Neural cell (in vitro differentiated cells): ENCODE measurements at regions not wholly inside any gene's neighbourhood (a gene's known extent, or its start where the extent isn't known, plus 50 kb on each side); places are given as distances from the start of the nearest gene placed in this dataset.

Experiments used
- H2AFZ ChIP-seq: fragments of 200-600, 300-800 bp; sonication (generic), shearing (Covaris generic); 2 replicates; pipeline ENCODE4 v1.6.0; 2014; ENCODE audit warnings: low read depth, mild to moderate bottlenecking, antibody characterized with exemption, low read length, moderate library complexity
- H3F3A ChIP-seq: fragments of 200-600 bp; shearing (Covaris generic); 2 replicates; pipeline ENCODE4 v1.6.1; 2016; ENCODE audit warnings: mild to moderate bottlenecking, moderate library complexity, mixed read lengths, antibody characterized with exemption, low read length; ENCODE audit not compliant: insufficient read depth, poor library complexity, severe bottlenecking
- H3K27ac ChIP-seq: fragments of 200-600, 300-800 bp; sonication (generic), shearing (Covaris generic); 2 replicates; pipeline ENCODE4 v1.5.1; 2014; ENCODE audit warnings: mild to moderate bottlenecking, low read length, moderate library complexity
- H3K27me3 ChIP-seq: fragments of 300-800, 200-600 bp; sonication (generic), shearing (Covaris generic); 2 replicates; pipeline ENCODE4 v1.6.0; 2014; ENCODE audit warnings: mild to moderate bottlenecking, low read depth, low read length, moderate library complexity; ENCODE audit not compliant: insufficient read depth
- H3K36me3 ChIP-seq: fragments of 300-800, 200-600 bp; sonication (generic), shearing (Covaris generic); 2 replicates; pipeline ENCODE4 v1.5.1; 2014; ENCODE audit warnings: mild to moderate bottlenecking, antibody characterized with exemption, low read length, moderate library complexity; ENCODE audit not compliant: insufficient read depth
- H3K4me2 ChIP-seq: fragments of 300-800, 200-600 bp; sonication (generic), shearing (Covaris generic); 2 replicates; pipeline ENCODE4 v1.6.0; 2014; ENCODE audit warnings: mild to moderate bottlenecking, low read length
- H3K4me3 ChIP-seq: fragments of 300-800, 200-600 bp; sonication (generic), shearing (Covaris generic); 2 replicates; pipeline ENCODE4 v1.5.1; 2014; ENCODE audit warnings: mild to moderate bottlenecking, low read length, moderate library complexity
- H3K79me2 ChIP-seq: fragments of 200-600 bp; shearing (Covaris generic); replicated peaks from 2 replicates; pipeline ENCODE4 v1.6.0; 2014; ENCODE audit warnings: mild to moderate bottlenecking, low read length, moderate library complexity; ENCODE audit not compliant: insufficient read depth
- H3K9ac ChIP-seq: fragments of 300-800, 200-600 bp; sonication (generic), shearing (Covaris generic); 2 replicates; pipeline ENCODE4 v1.6.1; 2016; ENCODE audit warnings: mild to moderate bottlenecking, low read length, mixed read lengths
- H3K9me2 ChIP-seq: fragments of 200-600 bp; shearing (Covaris generic); 2 replicates; pipeline ENCODE4 v1.6.1; 2016; ENCODE audit warnings: mild to moderate bottlenecking, low read length, mixed read lengths; ENCODE audit not compliant: insufficient read depth
- H3K9me3 ChIP-seq: fragments of 200-600, 300-800 bp; sonication (generic), shearing (Covaris generic); 2 replicates; pipeline ENCODE4 v1.6.1; 2016; ENCODE audit warnings: mild to moderate bottlenecking, mixed run types, low read length, moderate library complexity, mixed read lengths
- H4K20me1 ChIP-seq: fragments of 200-600 bp; shearing (Covaris generic); 2 replicates; pipeline ENCODE4 v1.6.1; 2016; ENCODE audit warnings: mild to moderate bottlenecking, mixed run types; ENCODE audit not compliant: insufficient read depth
- EP300 ChIP-seq: fragments of 450-650 bp; conservative IDR thresholded peaks from 2 replicates; pipeline ENCODE4 v1.6.1; 2014; ENCODE audit warnings: antibody characterized with exemption, mild to moderate bottlenecking, moderate library complexity; ENCODE audit not compliant: poor library complexity, severe bottlenecking
- EZH2 ChIP-seq: fragments of 200-600, 300-800 bp; shearing (Covaris generic), sonication (generic); IDR thresholded peaks from 2 replicates; pipeline ENCODE4 v1.6.1; 2014; ENCODE audit warnings: antibody characterized with exemption, low read length, borderline replicate concordance, mild to moderate bottlenecking; ENCODE audit not compliant: insufficient read depth, poor library complexity, severe bottlenecking
- MXI1 ChIP-seq: fragments of 450-650 bp; conservative IDR thresholded peaks from 2 replicates; pipeline ENCODE4 v1.6.1; 2014; ENCODE audit warnings: antibody characterized with exemption, mild to moderate bottlenecking; ENCODE audit not compliant: poor library complexity, severe bottlenecking
- POLR2AphosphoS5 ChIP-seq: IDR thresholded peaks from 2 replicates; pipeline ENCODE4 v1.6.1; 2012
- RAD21 ChIP-seq: fragments of 450-650 bp; conservative IDR thresholded peaks from 2 replicates; pipeline ENCODE4 v1.6.1; 2014; ENCODE audit warnings: antibody characterized with exemption, mild to moderate bottlenecking, moderate library complexity
- SMC3 ChIP-seq: fragments of 450-650 bp; conservative IDR thresholded peaks from 2 replicates; pipeline ENCODE4 v1.6.1; 2014; ENCODE audit warnings: antibody characterized with exemption, mild to moderate bottlenecking, moderate library complexity; ENCODE audit not compliant: poor library complexity
- TAF1 ChIP-seq: IDR thresholded peaks from 2 replicates; pipeline ENCODE4 v1.6.1; 2012; ENCODE audit warnings: low read depth
- TF ChIP-seq, protein P1 (sequence below): fragments of 450-650 bp; IDR thresholded peaks from 2 replicates; pipeline ENCODE4 v1.5.1; 2014; ENCODE audit warnings: antibody characterized with exemption, mild to moderate bottlenecking, moderate library complexity; ENCODE audit not compliant: poor library complexity, severe bottlenecking
- TF ChIP-seq, protein P2 (sequence below): IDR thresholded peaks from 2 replicates; pipeline ENCODE4 v1.6.1; 2012; ENCODE audit warnings: borderline replicate concordance

DNA sequence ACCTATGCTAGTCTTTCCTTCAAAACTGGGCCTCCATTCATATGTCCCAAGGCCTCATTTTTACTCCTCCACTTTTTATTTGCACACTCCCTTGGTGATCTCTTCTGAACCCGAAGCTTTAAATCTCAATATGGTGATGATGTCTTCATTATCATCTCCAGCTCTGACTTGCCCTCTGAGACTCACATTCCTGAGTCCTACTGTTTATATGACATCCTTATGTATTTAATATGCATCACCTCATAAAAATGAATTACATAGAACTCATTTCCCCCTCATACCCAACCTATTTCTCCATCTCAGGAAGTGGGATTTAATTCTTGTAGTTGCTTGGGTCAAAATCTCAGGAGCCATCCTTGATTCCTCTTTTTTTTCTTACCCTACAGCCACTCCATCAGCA is 473.0 kb downstream of the EBF1 start:
- TF ChIP-seq, protein P1, sequence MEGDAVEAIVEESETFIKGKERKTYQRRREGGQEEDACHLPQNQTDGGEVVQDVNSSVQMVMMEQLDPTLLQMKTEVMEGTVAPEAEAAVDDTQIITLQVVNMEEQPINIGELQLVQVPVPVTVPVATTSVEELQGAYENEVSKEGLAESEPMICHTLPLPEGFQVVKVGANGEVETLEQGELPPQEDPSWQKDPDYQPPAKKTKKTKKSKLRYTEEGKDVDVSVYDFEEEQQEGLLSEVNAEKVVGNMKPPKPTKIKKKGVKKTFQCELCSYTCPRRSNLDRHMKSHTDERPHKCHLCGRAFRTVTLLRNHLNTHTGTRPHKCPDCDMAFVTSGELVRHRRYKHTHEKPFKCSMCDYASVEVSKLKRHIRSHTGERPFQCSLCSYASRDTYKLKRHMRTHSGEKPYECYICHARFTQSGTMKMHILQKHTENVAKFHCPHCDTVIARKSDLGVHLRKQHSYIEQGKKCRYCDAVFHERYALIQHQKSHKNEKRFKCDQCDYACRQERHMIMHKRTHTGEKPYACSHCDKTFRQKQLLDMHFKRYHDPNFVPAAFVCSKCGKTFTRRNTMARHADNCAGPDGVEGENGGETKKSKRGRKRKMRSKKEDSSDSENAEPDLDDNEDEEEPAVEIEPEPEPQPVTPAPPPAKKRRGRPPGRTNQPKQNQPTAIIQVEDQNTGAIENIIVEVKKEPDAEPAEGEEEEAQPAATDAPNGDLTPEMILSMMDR, result no peak
- TF ChIP-seq RAD21 (no peak), SMC3 (no peak), EZH2 (no peak), MXI1 (no peak), TAF1 (no peak), EP300 (no peak), POLR2AphosphoS5 (no peak)
- TF ChIP-seq, protein P2, sequence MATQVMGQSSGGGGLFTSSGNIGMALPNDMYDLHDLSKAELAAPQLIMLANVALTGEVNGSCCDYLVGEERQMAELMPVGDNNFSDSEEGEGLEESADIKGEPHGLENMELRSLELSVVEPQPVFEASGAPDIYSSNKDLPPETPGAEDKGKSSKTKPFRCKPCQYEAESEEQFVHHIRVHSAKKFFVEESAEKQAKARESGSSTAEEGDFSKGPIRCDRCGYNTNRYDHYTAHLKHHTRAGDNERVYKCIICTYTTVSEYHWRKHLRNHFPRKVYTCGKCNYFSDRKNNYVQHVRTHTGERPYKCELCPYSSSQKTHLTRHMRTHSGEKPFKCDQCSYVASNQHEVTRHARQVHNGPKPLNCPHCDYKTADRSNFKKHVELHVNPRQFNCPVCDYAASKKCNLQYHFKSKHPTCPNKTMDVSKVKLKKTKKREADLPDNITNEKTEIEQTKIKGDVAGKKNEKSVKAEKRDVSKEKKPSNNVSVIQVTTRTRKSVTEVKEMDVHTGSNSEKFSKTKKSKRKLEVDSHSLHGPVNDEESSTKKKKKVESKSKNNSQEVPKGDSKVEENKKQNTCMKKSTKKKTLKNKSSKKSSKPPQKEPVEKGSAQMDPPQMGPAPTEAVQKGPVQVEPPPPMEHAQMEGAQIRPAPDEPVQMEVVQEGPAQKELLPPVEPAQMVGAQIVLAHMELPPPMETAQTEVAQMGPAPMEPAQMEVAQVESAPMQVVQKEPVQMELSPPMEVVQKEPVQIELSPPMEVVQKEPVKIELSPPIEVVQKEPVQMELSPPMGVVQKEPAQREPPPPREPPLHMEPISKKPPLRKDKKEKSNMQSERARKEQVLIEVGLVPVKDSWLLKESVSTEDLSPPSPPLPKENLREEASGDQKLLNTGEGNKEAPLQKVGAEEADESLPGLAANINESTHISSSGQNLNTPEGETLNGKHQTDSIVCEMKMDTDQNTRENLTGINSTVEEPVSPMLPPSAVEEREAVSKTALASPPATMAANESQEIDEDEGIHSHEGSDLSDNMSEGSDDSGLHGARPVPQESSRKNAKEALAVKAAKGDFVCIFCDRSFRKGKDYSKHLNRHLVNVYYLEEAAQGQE, result no peak
- H2AFZ ChIP-seq, result no peak overlapping the region
- no peaks in the 10 kb centered on the region for H4K20me1 ChIP-seq
- no peak overlapping the region for H3K4me3 ChIP-seq
- no peak overlapping the region for H3K4me2 ChIP-seq
- H3K36me3 ChIP-seq, result no peaks in the 10 kb centered on the region
- H3F3A ChIP-seq, result no peaks in the 10 kb centered on the region
- H3K79me2 ChIP-seq, result no peaks in the 10 kb centered on the region
- H3K9me2 ChIP-seq, result no peaks in the 10 kb centered on the region
- no peaks in the 10 kb centered on the region for H3K27me3 ChIP-seq
- no peak overlapping the region for H3K9ac ChIP-seq
- H3K27ac ChIP-seq, result no peak overlapping the region
- no peaks in the 10 kb centered on the region for H3K9me3 ChIP-seq

DNA sequence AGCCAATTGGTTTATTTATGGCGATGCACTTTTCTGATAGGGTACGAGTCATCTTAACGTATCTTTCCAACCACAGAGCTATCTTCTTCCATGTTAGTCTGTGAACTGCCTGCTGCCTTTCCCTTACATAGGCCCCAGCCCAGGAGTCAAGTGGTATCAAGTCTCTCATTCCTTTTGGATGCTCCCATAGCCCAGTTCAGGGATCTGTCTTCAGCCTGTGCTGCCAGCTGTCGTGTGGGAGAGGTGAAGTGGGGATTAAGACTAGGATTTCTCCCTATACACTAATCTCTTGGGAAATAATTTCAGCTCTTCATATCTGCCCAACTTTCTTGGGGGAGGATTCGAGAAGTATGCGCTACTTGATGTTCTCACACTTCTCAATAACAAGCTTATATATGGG is 475.7 kb downstream of the EBF1 start:
- no peak overlapping the region for H3K27ac ChIP-seq
- H3F3A ChIP-seq, result no peaks in the 10 kb centered on the region
- no peaks in the 10 kb centered on the region for H3K27me3 ChIP-seq
- H4K20me1 ChIP-seq, result no peaks in the 10 kb centered on the region
- no peaks in the 10 kb centered on the region for H3K79me2 ChIP-seq
- H3K36me3 ChIP-seq, result no peaks in the 10 kb centered on the region
- no peak for TF ChIP-seq SMC3
- TF ChIP-seq, protein P1, result no peak
- TF ChIP-seq RAD21, result no peak
- no peak for TF ChIP-seq POLR2AphosphoS5
- TF ChIP-seq MXI1, result no peak
- no peak for TF ChIP-seq EP300
- no peak for TF ChIP-seq TAF1
- TF ChIP-seq, protein P2, result no peak
- no peak for TF ChIP-seq EZH2
- H2AFZ ChIP-seq, result no peak overlapping the region
- H3K4me2 ChIP-seq, result no peak overlapping the region
- H3K9ac ChIP-seq, result no peak overlapping the region
- no peaks in the 10 kb centered on the region for H3K9me3 ChIP-seq
- no peak overlapping the region for H3K4me3 ChIP-seq
- no peaks in the 10 kb centered on the region for H3K9me2 ChIP-seq
